ENCODE measurements at regions not wholly inside any gene's neighbourhood (a gene's known extent, or its start where the extent isn't known, plus 50 kb on each side); places are given as distances from the start of the nearest gene placed in this dataset.

DNA sequence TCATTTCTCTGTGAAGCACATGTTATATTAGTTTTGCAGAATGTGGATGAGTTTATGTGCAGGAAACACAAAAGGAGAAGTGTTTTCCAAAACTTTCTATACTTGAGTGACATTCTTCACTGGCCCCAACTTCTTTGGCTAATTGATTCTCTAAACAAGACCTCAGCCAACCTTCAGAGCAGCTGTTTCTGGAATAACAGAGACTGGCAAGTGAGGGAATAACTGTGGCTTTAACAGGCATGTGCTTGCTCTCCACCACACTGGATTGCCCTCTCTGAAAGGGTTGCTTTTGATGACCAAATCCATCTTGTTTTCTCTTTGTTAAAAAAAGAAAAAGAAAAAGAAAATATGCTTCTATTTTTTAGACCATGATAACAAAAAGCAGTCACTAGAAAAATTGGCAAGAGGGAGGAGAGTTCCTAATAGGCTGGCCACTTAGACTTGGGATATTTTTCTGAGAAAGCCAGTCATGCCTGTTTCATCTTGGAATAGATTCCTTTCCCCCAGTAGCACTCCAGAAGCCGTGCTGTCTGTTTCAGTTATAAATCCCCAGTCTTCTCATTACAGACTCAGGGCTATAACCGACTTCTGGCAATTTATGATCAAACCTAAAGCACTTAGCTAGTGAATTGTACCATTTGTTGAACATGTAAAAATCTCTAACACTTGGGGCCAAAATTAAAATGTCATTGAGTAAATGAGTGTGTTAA lies 295.0 kb upstream of the NR3C2 start:
- Histone ChIP-seq H3K27me3 (ENCODE audit: low read depth, low read length) (no peaks in the 10 kb centered on the region), H3K27ac (ENCODE audit: low read length) (no peak overlapping the region), H3K4me3 (ENCODE audit: low read depth in 1 of 2, low read length in 2 of 2) (no peak overlapping the region), H3K36me3 (ENCODE audit: control insufficient read depth in 1 of 2, insufficient read depth in 2 of 2, low read length in 2 of 2) (no peaks in the 10 kb centered on the region), H3K4me1 (ENCODE audit: control insufficient read depth in 1 of 2, insufficient read depth in 2 of 2, low read length in 2 of 2) (no peaks in the 10 kb centered on the region), H3K9me3 (ENCODE audit: control insufficient read depth in 1 of 2, low read length in 2 of 2) (no peaks in the 10 kb centered on the region)

DNA sequence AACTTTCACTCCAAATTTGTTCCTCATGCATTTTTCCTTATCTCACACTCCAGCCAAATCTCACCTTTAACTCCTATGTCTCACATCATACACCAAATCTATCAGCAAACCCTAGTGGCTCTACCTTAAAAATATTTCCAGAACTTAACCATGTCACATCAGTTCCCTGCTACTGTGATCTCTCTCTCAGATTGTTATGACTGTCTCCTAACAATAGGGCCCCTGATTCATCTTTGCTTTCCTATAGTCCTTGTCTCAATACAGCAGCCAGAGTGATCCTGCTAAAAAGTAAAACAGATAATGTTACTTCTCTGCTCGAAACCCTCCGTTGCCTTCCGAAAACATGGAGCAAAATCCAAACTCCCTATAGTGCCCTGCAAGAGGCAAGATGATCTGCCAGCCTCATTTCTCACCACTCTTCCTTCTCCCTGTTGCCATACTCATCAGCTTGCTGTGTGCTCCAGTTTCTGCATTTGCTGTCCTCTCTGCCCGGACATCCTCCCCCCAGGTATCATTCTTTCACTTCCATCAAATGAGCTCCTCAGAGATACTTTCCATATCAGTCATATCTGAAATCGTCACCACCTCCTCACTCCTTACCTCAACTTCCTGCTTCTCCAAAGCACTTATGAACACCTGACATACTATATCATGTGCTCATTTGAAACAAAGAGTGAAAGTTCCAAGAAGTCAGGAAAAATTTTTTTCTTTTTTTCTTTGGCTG lies 293.4 kb upstream of the NR3C2 start:
- H3K36me3 ChIP-seq (ENCODE audit: control insufficient read depth in 1 of 2, insufficient read depth in 2 of 2, low read length in 2 of 2) = no peaks in the 10 kb centered on the region
- H3K4me3 ChIP-seq (ENCODE audit: low read depth in 1 of 2, low read length in 2 of 2) = no peak overlapping the region
- H3K27ac ChIP-seq (ENCODE audit: low read length) = no peak overlapping the region
- no peaks in the 10 kb centered on the region for H3K27me3 ChIP-seq (ENCODE audit: low read depth, low read length)
- H3K4me1 ChIP-seq (ENCODE audit: control insufficient read depth in 1 of 2, insufficient read depth in 2 of 2, low read length in 2 of 2) = peaks cover 0 to 1% of the 10 kb centered on the region in 2 donors
- H3K9me3 ChIP-seq (ENCODE audit: control insufficient read depth in 1 of 2, low read length in 2 of 2) = no peaks in the 10 kb centered on the region

DNA sequence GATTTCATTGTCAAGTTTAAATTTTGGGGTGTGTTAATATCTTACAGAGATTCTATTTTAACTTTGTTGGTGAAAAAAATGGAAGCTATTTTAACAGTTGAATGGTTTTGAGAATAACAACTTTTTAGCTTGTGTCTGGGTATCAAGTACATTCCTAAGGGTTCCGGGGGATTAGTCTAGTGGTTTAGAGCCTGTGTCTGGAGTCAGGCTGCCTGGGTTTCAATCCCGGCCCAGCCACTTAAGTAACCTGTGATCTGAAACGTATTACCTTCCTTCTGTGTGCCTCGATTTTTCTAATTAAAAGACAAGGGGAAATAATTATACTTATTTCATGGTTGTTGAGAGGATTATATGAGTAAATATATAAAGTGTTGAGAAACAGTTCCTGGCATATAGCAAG lies 288.6 kb upstream of the NR3C2 start:
- Histone ChIP-seq H3K27me3 (ENCODE audit: low read depth, low read length) (no peaks in the 10 kb centered on the region), H3K4me1 (ENCODE audit: control insufficient read depth in 1 of 2, insufficient read depth in 2 of 2, low read length in 2 of 2) (peaks cover 0 to 7% of the 10 kb centered on the region in 2 donors), H3K9me3 (ENCODE audit: control insufficient read depth in 1 of 2, low read length in 2 of 2) (no peaks in the 10 kb centered on the region), H3K36me3 (ENCODE audit: control insufficient read depth in 1 of 2, insufficient read depth in 2 of 2, low read length in 2 of 2) (no peaks in the 10 kb centered on the region), H3K4me3 (ENCODE audit: low read depth in 1 of 2, low read length in 2 of 2) (no peak overlapping the region), H3K27ac (ENCODE audit: low read length) (no peak overlapping the region)

DNA sequence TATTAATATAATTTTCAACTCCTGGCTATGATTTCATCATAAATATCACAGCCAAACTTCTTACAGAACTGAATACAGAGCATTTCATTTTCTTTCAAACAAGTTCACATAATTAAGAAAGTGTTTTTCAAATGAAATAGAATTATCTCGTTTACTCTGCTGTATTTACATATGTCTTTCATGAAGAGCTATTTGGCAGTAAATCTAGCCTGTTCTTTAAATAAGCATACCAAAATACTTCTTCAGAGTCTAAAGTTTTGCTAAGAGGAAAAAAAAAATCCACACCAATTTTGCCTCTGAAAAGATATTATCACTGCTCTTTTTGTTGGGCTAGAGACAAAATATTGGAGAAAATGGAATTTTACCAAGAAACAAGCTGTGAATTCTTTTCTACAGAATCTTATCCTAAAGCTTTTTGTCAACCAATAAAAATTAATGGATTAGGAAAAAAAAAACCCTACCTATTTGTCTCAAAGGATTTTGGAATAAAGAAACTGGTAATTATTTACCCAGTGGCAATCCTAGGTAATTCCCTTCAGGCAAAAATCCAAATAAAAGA lies 287.9 kb upstream of the NR3C2 start:
- Histone ChIP-seq H3K27me3 (ENCODE audit: low read depth, low read length) (no peaks in the 10 kb centered on the region), H3K27ac (ENCODE audit: low read length) (no peak overlapping the region), H3K4me3 (ENCODE audit: low read depth in 1 of 2, low read length in 2 of 2) (no peak overlapping the region), H3K9me3 (ENCODE audit: control insufficient read depth in 1 of 2, low read length in 2 of 2) (no peaks in the 10 kb centered on the region), H3K36me3 (ENCODE audit: control insufficient read depth in 1 of 2, insufficient read depth in 2 of 2, low read length in 2 of 2) (no peaks in the 10 kb centered on the region), H3K4me1 (ENCODE audit: control insufficient read depth in 1 of 2, insufficient read depth in 2 of 2, low read length in 2 of 2) (peaks cover 0 to 7% of the 10 kb centered on the region in 2 donors)

DNA sequence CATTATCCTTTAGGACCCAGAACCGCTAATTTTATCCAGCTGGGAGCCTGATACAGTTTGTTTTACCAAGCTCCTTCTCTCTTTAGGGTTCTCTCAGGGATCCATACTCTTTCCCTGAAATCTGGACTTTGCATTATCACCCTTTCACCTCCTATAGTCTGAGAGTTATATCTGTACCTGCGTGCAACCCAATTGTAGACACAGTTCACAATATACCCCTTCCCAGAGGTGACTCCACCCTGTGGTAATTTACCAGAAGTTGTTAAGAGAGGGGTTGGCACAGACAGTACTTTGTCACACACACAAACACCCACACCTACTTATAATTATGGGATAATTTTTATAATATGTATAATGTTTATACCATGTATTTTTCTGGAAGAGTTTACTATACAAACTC lies 275.8 kb upstream of the NR3C2 start:
- Histone ChIP-seq H3K4me3 (ENCODE audit: low read depth in 1 of 2, low read length in 2 of 2) (no peak overlapping the region), H3K9me3 (ENCODE audit: control insufficient read depth in 1 of 2, low read length in 2 of 2) (peaks cover 0 to 5% of the 10 kb centered on the region in 2 donors), H3K4me1 (ENCODE audit: control insufficient read depth in 1 of 2, insufficient read depth in 2 of 2, low read length in 2 of 2) (no peaks in the 10 kb centered on the region), H3K27ac (ENCODE audit: low read length) (no peak overlapping the region), H3K27me3 (ENCODE audit: low read depth, low read length) (no peaks in the 10 kb centered on the region), H3K36me3 (ENCODE audit: control insufficient read depth in 1 of 2, insufficient read depth in 2 of 2, low read length in 2 of 2) (no peaks in the 10 kb centered on the region)

DNA sequence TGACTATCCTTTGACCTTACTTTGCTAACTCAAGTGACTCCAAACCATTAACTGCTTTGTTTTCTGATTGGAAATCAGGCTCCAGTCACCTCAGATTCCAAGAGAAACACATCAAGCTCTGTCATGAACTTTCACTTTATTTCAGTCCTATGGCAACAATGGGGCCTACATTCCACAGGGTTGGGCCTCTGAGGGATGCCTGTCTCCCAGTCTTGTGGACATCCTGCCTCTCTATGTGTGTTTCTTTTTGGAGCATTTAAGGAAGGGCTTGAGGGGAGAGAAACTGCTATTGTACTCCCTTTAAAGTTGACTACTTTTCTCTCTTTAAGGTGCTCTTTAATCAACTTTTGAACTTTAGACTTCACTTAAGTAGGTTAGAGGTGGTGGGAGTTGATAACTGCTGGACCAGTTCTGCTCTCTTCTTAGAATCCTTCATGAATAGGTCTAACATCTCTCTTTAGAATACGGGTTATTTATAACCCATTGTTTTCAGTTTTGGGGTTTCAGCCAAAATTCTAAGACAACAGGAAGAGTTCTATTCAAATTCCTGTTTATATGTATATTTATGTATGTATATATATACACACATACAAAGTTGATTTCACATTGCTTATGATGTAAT lies 274.3 kb upstream of the NR3C2 start:
- H3K27me3 ChIP-seq (ENCODE audit: low read depth, low read length) = no peaks in the 10 kb centered on the region
- no peak overlapping the region for H3K27ac ChIP-seq (ENCODE audit: low read length)
- H3K4me3 ChIP-seq (ENCODE audit: low read depth in 1 of 2, low read length in 2 of 2) = no peak overlapping the region
- H3K36me3 ChIP-seq (ENCODE audit: control insufficient read depth in 1 of 2, insufficient read depth in 2 of 2, low read length in 2 of 2) = no peaks in the 10 kb centered on the region
- no peaks in the 10 kb centered on the region for H3K4me1 ChIP-seq (ENCODE audit: control insufficient read depth in 1 of 2, insufficient read depth in 2 of 2, low read length in 2 of 2)
- no peaks in the 10 kb centered on the region for H3K9me3 ChIP-seq (ENCODE audit: control insufficient read depth in 1 of 2, low read length in 2 of 2)

DNA sequence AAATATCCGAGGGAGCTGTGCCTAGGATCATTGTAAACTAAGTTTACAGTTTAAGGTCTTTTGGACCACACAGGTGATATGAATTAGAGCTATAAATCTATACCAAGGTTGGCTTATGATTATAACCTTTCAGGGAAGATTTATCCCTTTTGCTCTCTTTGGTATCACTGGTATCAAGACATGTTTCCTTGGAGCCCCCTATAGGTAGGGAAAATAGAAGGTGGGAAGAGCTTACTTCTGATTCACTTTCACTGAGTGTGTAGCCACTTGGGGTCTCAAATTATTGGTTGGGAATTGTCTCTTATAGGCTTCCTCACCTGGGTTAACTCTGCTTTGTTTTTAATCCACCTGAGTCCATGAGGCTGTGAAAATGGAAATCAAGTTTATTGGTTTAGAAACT lies 262.1 kb upstream of the NR3C2 start:
- Histone ChIP-seq H3K9me3 (ENCODE audit: control insufficient read depth in 1 of 2, low read length in 2 of 2) (no peaks in the 10 kb centered on the region), H3K27ac (ENCODE audit: low read length) (no peak overlapping the region), H3K36me3 (ENCODE audit: control insufficient read depth in 1 of 2, insufficient read depth in 2 of 2, low read length in 2 of 2) (no peaks in the 10 kb centered on the region), H3K27me3 (ENCODE audit: low read depth, low read length) (no peaks in the 10 kb centered on the region), H3K4me1 (ENCODE audit: control insufficient read depth in 1 of 2, insufficient read depth in 2 of 2, low read length in 2 of 2) (no peaks in the 10 kb centered on the region), H3K4me3 (ENCODE audit: low read depth in 1 of 2, low read length in 2 of 2) (no peak overlapping the region)

DNA sequence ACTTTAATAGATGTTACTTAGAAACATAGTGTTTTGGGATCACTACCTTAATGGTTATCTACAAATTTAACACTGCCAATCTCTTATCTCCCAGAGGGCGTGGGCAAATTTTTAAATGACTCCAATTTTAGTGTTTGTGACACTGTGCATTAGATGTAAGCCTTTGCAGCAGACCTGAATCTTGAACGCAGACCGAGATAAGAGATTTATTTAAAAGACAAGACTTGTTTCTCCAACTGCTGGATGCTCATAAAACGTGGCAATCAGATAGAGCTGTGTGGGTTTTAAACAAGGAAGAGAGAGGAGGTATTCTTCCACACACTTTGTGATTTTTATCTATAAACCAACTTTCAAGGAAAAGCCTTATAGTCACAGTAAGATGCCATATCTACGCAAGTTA lies 252.5 kb upstream of the NR3C2 start:
- H3K9me3 ChIP-seq (ENCODE audit: control insufficient read depth in 1 of 2, low read length in 2 of 2) = no peaks in the 10 kb centered on the region
- no peaks in the 10 kb centered on the region for H3K4me1 ChIP-seq (ENCODE audit: control insufficient read depth in 1 of 2, insufficient read depth in 2 of 2, low read length in 2 of 2)
- H3K27me3 ChIP-seq (ENCODE audit: low read depth, low read length) = no peaks in the 10 kb centered on the region
- H3K36me3 ChIP-seq (ENCODE audit: control insufficient read depth in 1 of 2, insufficient read depth in 2 of 2, low read length in 2 of 2) = no peaks in the 10 kb centered on the region
- no peak overlapping the region for H3K4me3 ChIP-seq (ENCODE audit: low read depth in 1 of 2, low read length in 2 of 2)
- H3K27ac ChIP-seq (ENCODE audit: low read length) = no peak overlapping the region

DNA sequence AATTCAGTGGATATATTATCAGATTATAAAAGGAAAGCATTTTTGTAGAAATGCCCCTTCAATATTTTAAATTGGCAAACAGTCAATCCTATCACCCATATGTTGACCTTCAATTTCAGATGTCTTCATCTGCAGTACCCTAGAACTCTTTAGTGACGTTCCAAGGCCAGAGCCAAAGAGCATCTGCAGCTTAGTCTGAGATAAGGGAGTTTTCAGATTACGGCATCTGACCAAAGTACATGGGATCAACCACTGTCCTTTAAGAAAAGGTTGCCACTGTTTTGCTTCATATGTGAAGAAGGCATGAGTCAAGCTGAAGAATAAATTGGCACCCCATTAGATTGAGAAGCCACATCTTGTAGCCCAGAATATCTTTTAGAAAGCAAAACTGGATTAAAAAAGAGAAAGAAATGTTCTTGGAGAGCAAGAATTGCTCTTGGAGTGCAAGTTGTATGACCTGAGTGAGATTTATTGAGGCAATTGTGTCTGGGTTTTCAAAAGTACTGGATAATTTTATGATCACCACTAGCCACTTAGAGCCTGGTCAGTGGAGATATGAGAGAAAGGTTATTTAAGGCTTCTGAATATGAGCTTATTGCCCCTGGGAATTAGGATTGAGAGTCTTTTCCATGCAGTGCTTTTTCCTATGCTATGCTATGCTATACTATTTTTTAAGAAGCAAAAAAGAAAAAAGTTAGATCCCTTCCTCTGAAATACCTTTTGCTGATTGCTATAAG lies 251.9 kb upstream of the NR3C2 start:
- no peak overlapping the region for H3K27ac ChIP-seq (ENCODE audit: low read length)
- H3K4me3 ChIP-seq (ENCODE audit: low read depth in 1 of 2, low read length in 2 of 2) = no peak overlapping the region
- H3K4me1 ChIP-seq (ENCODE audit: control insufficient read depth in 1 of 2, insufficient read depth in 2 of 2, low read length in 2 of 2) = no peaks in the 10 kb centered on the region
- H3K27me3 ChIP-seq (ENCODE audit: low read depth, low read length) = no peaks in the 10 kb centered on the region
- no peaks in the 10 kb centered on the region for H3K9me3 ChIP-seq (ENCODE audit: control insufficient read depth in 1 of 2, low read length in 2 of 2)
- no peaks in the 10 kb centered on the region for H3K36me3 ChIP-seq (ENCODE audit: control insufficient read depth in 1 of 2, insufficient read depth in 2 of 2, low read length in 2 of 2)

DNA sequence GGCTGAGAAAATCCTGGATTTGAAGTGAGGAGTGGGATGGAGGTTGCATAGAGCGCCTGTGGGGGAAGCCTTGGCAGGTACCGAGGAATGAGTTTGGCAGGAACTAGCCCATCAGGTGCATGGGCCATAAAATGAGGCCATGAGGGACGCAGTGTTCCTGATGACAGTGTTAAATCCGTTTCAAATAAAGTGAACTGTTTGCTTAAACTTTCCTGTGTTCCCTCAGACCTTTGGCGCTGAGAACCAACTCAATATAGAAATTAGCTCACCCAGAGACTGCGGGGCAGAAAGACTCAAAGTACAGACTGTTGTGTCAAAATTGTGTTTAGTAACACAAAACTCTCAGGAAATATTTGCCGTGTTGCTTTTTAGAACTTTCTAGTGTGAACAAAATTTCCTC lies 250.0 kb upstream of the NR3C2 start:
- H3K4me3 ChIP-seq (ENCODE audit: low read depth in 1 of 2, low read length in 2 of 2) = no peak overlapping the region
- no peaks in the 10 kb centered on the region for H3K36me3 ChIP-seq (ENCODE audit: control insufficient read depth in 1 of 2, insufficient read depth in 2 of 2, low read length in 2 of 2)
- H3K9me3 ChIP-seq (ENCODE audit: control insufficient read depth in 1 of 2, low read length in 2 of 2) = no peaks in the 10 kb centered on the region
- H3K27me3 ChIP-seq (ENCODE audit: low read depth, low read length) = no peaks in the 10 kb centered on the region
- no peak overlapping the region for H3K27ac ChIP-seq (ENCODE audit: low read length)
- H3K4me1 ChIP-seq (ENCODE audit: control insufficient read depth in 1 of 2, insufficient read depth in 2 of 2, low read length in 2 of 2) = no peaks in the 10 kb centered on the region

DNA sequence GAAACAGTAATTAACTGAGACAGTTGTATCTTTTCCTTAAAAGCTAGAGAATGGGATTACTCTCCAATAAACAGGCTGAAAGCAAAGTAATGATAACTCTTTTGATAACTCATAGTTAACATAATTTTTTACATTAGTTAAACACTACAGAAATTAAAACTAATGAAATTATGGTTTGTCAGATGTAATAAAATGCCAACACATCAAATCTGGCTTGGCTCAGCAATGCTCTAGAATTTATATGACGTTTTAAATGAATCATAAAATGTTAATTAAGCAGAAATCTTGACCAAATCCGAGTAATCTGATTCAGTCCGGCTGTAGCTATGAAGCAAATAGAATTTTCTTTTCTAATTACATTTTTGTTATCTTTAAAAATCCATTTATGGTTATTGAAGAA lies 244.2 kb upstream of the NR3C2 start:
- H3K36me3 ChIP-seq (ENCODE audit: control insufficient read depth in 1 of 2, insufficient read depth in 2 of 2, low read length in 2 of 2) = no peaks in the 10 kb centered on the region
- H3K4me1 ChIP-seq (ENCODE audit: control insufficient read depth in 1 of 2, insufficient read depth in 2 of 2, low read length in 2 of 2) = no peaks in the 10 kb centered on the region
- no peaks in the 10 kb centered on the region for H3K27me3 ChIP-seq (ENCODE audit: low read depth, low read length)
- no peak overlapping the region for H3K4me3 ChIP-seq (ENCODE audit: low read depth in 1 of 2, low read length in 2 of 2)
- H3K9me3 ChIP-seq (ENCODE audit: control insufficient read depth in 1 of 2, low read length in 2 of 2) = no peaks in the 10 kb centered on the region
- no peak overlapping the region for H3K27ac ChIP-seq (ENCODE audit: low read length)

Measured in muscle layer of duodenum (tissue), 2 donors.